ENCODE measurements at regions not wholly inside any gene's neighbourhood (a gene's known extent, or its start where the extent isn't known, plus 50 kb on each side); places are given as distances from the start of the nearest gene placed in this dataset.

- no peak overlapping the region for H3K4me3 ChIP-seq (ENCODE audit: low read depth, low read length)
- no peaks in the 10 kb centered on the region for H3K27me3 ChIP-seq (ENCODE audit: control insufficient read depth, insufficient read depth, low read length)
- POLR2A ChIA-PET = no interaction called here
- H3K27ac ChIP-seq (ENCODE audit: low read depth, low read length) = no peak overlapping the region
- CTCF ChIA-PET = no interaction called here
- no peak for DNase-seq (ENCODE audit: low read depth, low spot score)
- no peak for TF ChIP-seq CTCF (IDR thresholded peaks at IDR 0.05; ENCODE audit: low read depth, low read length)
- no peaks in the 10 kb centered on the region for H3K9me3 ChIP-seq (ENCODE audit: control insufficient read depth, insufficient read depth, low read length)
Measured at GRCh38 chr3:31009881-31010280, 115.4 kb upstream of the GADL1 start.

- CTCF ChIA-PET = interaction anchor here (0.5 kb wide), 1 partner anchor 267 kb away, joined by 3 read pairs; no protein-coding TSS in a partner anchor
- Histone ChIP-seq H3K27me3 (ENCODE audit: control insufficient read depth, insufficient read depth, low read length) (no peaks in the 10 kb centered on the region), H3K9me3 (ENCODE audit: control insufficient read depth, insufficient read depth, low read length) (no peaks in the 10 kb centered on the region), H3K4me3 (ENCODE audit: low read depth, low read length) (no peak overlapping the region), H3K27ac (ENCODE audit: low read depth, low read length) (no peak overlapping the region)
- POLR2A ChIA-PET = no interaction called here
- DNase-seq (ENCODE audit: low read depth, low spot score) = no peak
- no peak for TF ChIP-seq CTCF (IDR thresholded peaks at IDR 0.05; ENCODE audit: low read depth, low read length)
Measured at GRCh38 chr3:31010491-31010890, 116.0 kb upstream of the GADL1 start.

GRCh38 chr3:31011380-31011779 is 116.9 kb upstream of the GADL1 start:
- Histone ChIP-seq H3K27ac (ENCODE audit: low read depth, low read length) (no peak overlapping the region), H3K9me3 (ENCODE audit: control insufficient read depth, insufficient read depth, low read length) (no peaks in the 10 kb centered on the region), H3K4me3 (ENCODE audit: low read depth, low read length) (no peak overlapping the region), H3K27me3 (ENCODE audit: control insufficient read depth, insufficient read depth, low read length) (no peaks in the 10 kb centered on the region)
- POLR2A ChIA-PET = no interaction called here
- CTCF ChIA-PET = interaction anchor here (0.5 to 0.9 kb wide), 3 partner anchors 71 to 516 kb away, joined by 3 read pairs; no protein-coding TSS in a partner anchor
- no peak for DNase-seq (ENCODE audit: low read depth, low spot score)
- no peak for TF ChIP-seq CTCF (IDR thresholded peaks at IDR 0.05; ENCODE audit: low read depth, low read length)

GRCh38 chr3:31013090-31013489 is 118.6 kb upstream of the GADL1 start:
- DNase-seq (ENCODE audit: low read depth, low spot score) = no peak
- POLR2A ChIA-PET = interaction anchor here (0.6 kb wide), 1 partner anchor 520 kb away, joined by 6 read pairs; the partner anchor contains the start of gene STT3B
- CTCF ChIA-PET = interaction anchor here (0.6 to 0.7 kb wide), 2 partner anchors 522 to 898 kb away, joined by 3 read pairs; no protein-coding TSS in a partner anchor
- no peak for TF ChIP-seq CTCF (IDR thresholded peaks at IDR 0.05; ENCODE audit: low read depth, low read length)
- no peak overlapping the region for H3K27ac ChIP-seq (ENCODE audit: low read depth, low read length)
- H3K27me3 ChIP-seq (ENCODE audit: control insufficient read depth, insufficient read depth, low read length) = no peaks in the 10 kb centered on the region
- no peak overlapping the region for H3K4me3 ChIP-seq (ENCODE audit: low read depth, low read length)
- no peaks in the 10 kb centered on the region for H3K9me3 ChIP-seq (ENCODE audit: control insufficient read depth, insufficient read depth, low read length)

- TF ChIP-seq CTCF (IDR thresholded peaks at IDR 0.05; ENCODE audit: low read depth, low read length) = no peak
- no peaks in the 10 kb centered on the region for H3K27me3 ChIP-seq (ENCODE audit: control insufficient read depth, insufficient read depth, low read length)
- H3K4me3 ChIP-seq (ENCODE audit: low read depth, low read length) = no peak overlapping the region
- ChIA-PET POLR2A (no interaction called here), CTCF (no interaction called here)
- no peak for DNase-seq (ENCODE audit: low read depth, low spot score)
- H3K27ac ChIP-seq (ENCODE audit: low read depth, low read length) = no peak overlapping the region
- H3K9me3 ChIP-seq (ENCODE audit: control insufficient read depth, insufficient read depth, low read length) = no peaks in the 10 kb centered on the region
Measured at GRCh38 chr3:31013843-31014242, 119.4 kb upstream of the GADL1 start.

Measured in AG04450 (cell line).